HepG2 (cell line): ENCODE measurements at regions not wholly inside any gene's neighbourhood (a gene's known extent, or its start where the extent isn't known, plus 50 kb on each side); places are given as distances from the start of the nearest gene placed in this dataset.

Source experiments
- ATAC-seq: fragments of 200-7000 bp; cut with Tn5 transposase; 3 replicates; pipeline ENCODE4 v1.9.1; 2020; ENCODE audit warnings: mild to moderate bottlenecking, moderate library complexity
- BruUV-seq: library from RNA; stranded (reverse); fragments of 400-500 nt; replicated peaks from 2 replicates; lab custom pipeline; 2021; lab: Mats Ljungman, UMichigan
- CTCF ChIA-PET: fragments of 300-600 bp; formaldehyde crosslinking; extraction: SDS; loops from one replicate; lab custom pipeline; 2021; ENCODE audit warnings: low total read pairs, inconsistent platforms, low intra/inter-chr PET ratio; lab: Yijun Ruan, JAX
- POLR2A ChIA-PET: fragments of 350-600 bp; sonication (Branson Sonifier 250); formaldehyde crosslinking; loops from one replicate; lab custom pipeline; 2020; ENCODE audit warnings: antibody characterized with exemption, inconsistent platforms; lab: Yijun Ruan, JAX
- DNase-seq: peaks from one replicate; pipeline ENCODE4 v3.0.0-alpha.2; 2015; ENCODE audit warnings: low spot score
- FAIRE-seq: peaks from 3 replicates; lab custom pipeline; 2011; peaks lifted over from hg19 to GRCh38; lab: Jason Lieb, UNC
- H2AFZ ChIP-seq: one replicate; pipeline ENCODE4 v1.6.1; 2011; ENCODE audit warnings: low read length, inconsistent platforms
- H3K27ac ChIP-seq: fragments of 300-600 bp; 3 replicates; pipeline ENCODE4 v1.8.0; 2011; ENCODE audit warnings: mixed run types, mild to moderate bottlenecking, mixed read lengths, low read length, inconsistent platforms; ENCODE audit not compliant: insufficient read depth; ENCODE audit errors: extremely low read length
- H3K27me3 ChIP-seq, 2 experiments: fragments of 200-600 bp in 1 of 2; 2 replicates in 1 of 2; 3 replicates in 1 of 2; pipeline versions ENCODE4 v1.6.0 to v1.8.0; 2011; ENCODE audit warnings: low read length in 2 of 2, mild to moderate bottlenecking in 2 of 2, moderate library complexity in 2 of 2, inconsistent platforms in 1 of 2; ENCODE audit not compliant: insufficient read depth in 2 of 2, control insufficient read depth in 1 of 2
- H3K36me3 ChIP-seq, 2 experiments: fragments of 200-600 bp in 1 of 2; replicated peaks in 1 of 2; 2 replicates in 1 of 2; 3 replicates in 1 of 2; pipeline versions ENCODE4 v1.5.1 to v1.8.0; 2011; ENCODE audit warnings: low read length in 2 of 2, inconsistent platforms in 1 of 2; ENCODE audit not compliant: insufficient read depth in 2 of 2, control insufficient read depth in 1 of 2
- H3K4me1 ChIP-seq: 2 replicates; pipeline ENCODE4 v1.5.1; 2012; ENCODE audit warnings: low read length, inconsistent platforms; ENCODE audit not compliant: insufficient read depth
- H3K4me2 ChIP-seq: 2 replicates; pipeline ENCODE4 v1.6.0; 2011; ENCODE audit warnings: low read depth, low read length, inconsistent platforms
- H3K4me3 ChIP-seq, 3 experiments: fragments of 200-600 bp in 1 of 3; sonication (generic), shearing (Covaris generic) in 1 of 3; replicated peaks in 1 of 3; 2 replicates each; pipeline ENCODE4 v1.5.1; 2011 to 2016; ENCODE audit warnings: low read length in 3 of 3, inconsistent platforms in 2 of 3, low read depth in 2 of 3, mild to moderate bottlenecking in 2 of 3, control low read depth in 1 of 3, mixed read lengths in 1 of 3; ENCODE audit not compliant: insufficient read depth in 1 of 3
- H3K79me2 ChIP-seq: one replicate; pipeline ENCODE4 v1.6.1; 2011; ENCODE audit warnings: low read length, inconsistent platforms; ENCODE audit not compliant: insufficient read depth
- H3K9ac ChIP-seq: 2 replicates; pipeline ENCODE4 v1.6.0; 2011; ENCODE audit warnings: mild to moderate bottlenecking, low read depth, low read length, inconsistent platforms; ENCODE audit not compliant: insufficient read depth
- H3K9me3 ChIP-seq: 2 replicates; pipeline ENCODE4 v1.5.1; 2012; ENCODE audit warnings: mild to moderate bottlenecking, low read length
- H4K20me1 ChIP-seq: 2 replicates; pipeline ENCODE4 v1.6.0; 2011; ENCODE audit warnings: inconsistent platforms, mild to moderate bottlenecking, low read length, moderate library complexity; ENCODE audit not compliant: insufficient read depth
- CENPX ChIP-seq: sonication (generic); formaldehyde crosslinking; IDR thresholded peaks from 2 replicates; pipeline ENCODE4 v1.9.0; 2021; ENCODE audit warnings: mild to moderate bottlenecking, missing genetic modification reagents, moderate library complexity
- FIP1L1 ChIP-seq: fragments of 200-400 bp; formaldehyde crosslinking; IDR thresholded peaks from 2 replicates; pipeline ENCODE4 v1.6.1; 2018; ENCODE audit warnings: low read depth, mild to moderate bottlenecking, low read length, moderate library complexity, borderline replicate concordance; ENCODE audit not compliant: insufficient read depth
- KDM5A ChIP-seq: fragments of 200-600 bp; sonication (generic); IDR thresholded peaks from 2 replicates; pipeline ENCODE4 v1.7.0; 2018; ENCODE audit warnings: antibody characterized with exemption, mild to moderate bottlenecking, low read length, borderline replicate concordance
- ZNF724P ChIP-seq: sonication (generic); formaldehyde crosslinking; IDR thresholded peaks from 2 replicates; pipeline ENCODE4 v1.8.0; 2022; ENCODE audit warnings: missing genetic modification reagents, borderline replicate concordance
- WGBS: methylation state at CpG from one replicate; pipeline ENCODE4 v1.1.6; 2017; ENCODE audit warnings: low lambda C conversion rate; 5-methylcytosine and 5-hydroxymethylcytosine counted together
- in situ Hi-C: cut with HindIII; loops from 2 replicates; pipeline ENCODE4 v1.10.0; 2017; ENCODE audit warnings: low pct_unique_long_range_greater_than_20kb; ENCODE audit not compliant: extremely low pct_ligation_motif_present
- intact Hi-C: fragments of 100-400 bp; cut with micrococcal nuclease; formaldehyde crosslinking; loops from one replicate; pipeline ENCODE4 v1.10.0; 2022; ENCODE audit not compliant: unreplicated experiment
- TF ChIP-seq, protein P1 (sequence below): IDR thresholded peaks from 2 replicates; pipeline ENCODE4 v1.6.1; 2012; ENCODE audit warnings: inconsistent platforms
- TF ChIP-seq, protein P2 (sequence below): sonication (generic); formaldehyde crosslinking; IDR thresholded peaks from 2 replicates; pipeline ENCODE4 v1.5.0; 2020; ENCODE audit warnings: missing genetic modification reagents
- TF ChIP-seq, protein P3 (sequence below): sonication (generic); formaldehyde crosslinking; IDR thresholded peaks from 2 replicates; pipeline ENCODE4 v1.5.0; 2020; ENCODE audit warnings: mild to moderate bottlenecking, missing genetic modification reagents
- TF ChIP-seq, protein P4 (sequence below): sonication (generic); formaldehyde crosslinking; IDR thresholded peaks from 2 replicates; pipeline ENCODE4 v1.4.0; 2020; ENCODE audit warnings: mild to moderate bottlenecking, missing genetic modification reagents
- TF ChIP-seq, protein P5 (sequence below): fragments of 450-650 bp; IDR thresholded peaks from 2 replicates; pipeline ENCODE4 v1.6.1; 2017; ENCODE audit warnings: mild to moderate bottlenecking
- TF ChIP-seq, protein P6 (sequence below): sonication (generic); formaldehyde crosslinking; IDR thresholded peaks from 2 replicates; pipeline ENCODE4 v1.8.1; 2023; ENCODE audit warnings: missing genetic modification reagents, mild to moderate bottlenecking, borderline replicate concordance

DNA sequence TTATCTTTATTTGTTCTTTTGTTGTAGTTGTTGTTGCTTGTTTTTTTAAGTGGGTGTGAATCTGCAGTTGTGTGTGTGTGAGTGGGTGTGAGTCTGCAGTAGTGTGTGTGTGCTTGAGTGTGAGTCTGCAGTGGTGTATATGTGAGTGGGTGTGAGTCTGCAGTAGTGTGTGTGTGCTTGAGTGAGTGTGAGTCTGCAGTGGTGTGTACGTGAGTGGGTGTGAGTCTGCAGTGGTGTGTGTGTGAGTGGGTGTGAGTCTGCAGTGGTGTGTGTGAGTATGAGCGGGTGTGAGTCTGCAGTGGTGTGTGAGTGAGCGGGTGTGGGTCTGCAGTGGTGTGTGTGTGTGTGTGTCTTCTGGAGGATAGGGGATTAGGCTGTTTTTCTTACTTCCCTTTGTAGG, 1186.8 kb upstream of the SEL1L start:
- intact Hi-C loops = no loop called here
- POLR2A ChIA-PET = no interaction called here
- no peaks in the 10 kb centered on the region for H3K36me3 ChIP-seq
- no peak overlapping the region for H2AFZ ChIP-seq
- CTCF ChIA-PET = no interaction called here
- 0% methylated on average over 3 of the region's 3 CpGs for WGBS
- BruUV-seq = no TSS peak
- no peak overlapping the region for H3K27ac ChIP-seq
- H3K4me3 ChIP-seq = no peak overlapping the region
- H3K79me2 ChIP-seq = no peaks in the 10 kb centered on the region
- H3K4me2 ChIP-seq = no peak overlapping the region
- peaks cover 12% of the 10 kb centered on the region for H3K9me3 ChIP-seq
- in situ Hi-C loops = no loop called here
- H4K20me1 ChIP-seq = no peaks in the 10 kb centered on the region
- FAIRE-seq (no peak), ATAC-seq (no peak), DNase-seq (no peak)
- no peaks in the 10 kb centered on the region for H3K27me3 ChIP-seq
- no peak overlapping the region for H3K9ac ChIP-seq
- H3K4me1 ChIP-seq = no peaks in the 10 kb centered on the region
- TF ChIP-seq, protein P1, sequence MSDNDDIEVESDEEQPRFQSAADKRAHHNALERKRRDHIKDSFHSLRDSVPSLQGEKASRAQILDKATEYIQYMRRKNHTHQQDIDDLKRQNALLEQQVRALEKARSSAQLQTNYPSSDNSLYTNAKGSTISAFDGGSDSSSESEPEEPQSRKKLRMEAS = no peak
- TF ChIP-seq, protein P2, sequence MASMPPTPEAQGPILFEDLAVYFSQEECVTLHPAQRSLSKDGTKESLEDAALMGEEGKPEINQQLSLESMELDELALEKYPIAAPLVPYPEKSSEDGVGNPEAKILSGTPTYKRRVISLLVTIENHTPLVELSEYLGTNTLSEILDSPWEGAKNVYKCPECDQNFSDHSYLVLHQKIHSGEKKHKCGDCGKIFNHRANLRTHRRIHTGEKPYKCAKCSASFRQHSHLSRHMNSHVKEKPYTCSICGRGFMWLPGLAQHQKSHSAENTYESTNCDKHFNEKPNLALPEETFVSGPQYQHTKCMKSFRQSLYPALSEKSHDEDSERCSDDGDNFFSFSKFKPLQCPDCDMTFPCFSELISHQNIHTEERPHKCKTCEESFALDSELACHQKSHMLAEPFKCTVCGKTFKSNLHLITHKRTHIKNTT = no peak
- TF ChIP-seq, protein P3, sequence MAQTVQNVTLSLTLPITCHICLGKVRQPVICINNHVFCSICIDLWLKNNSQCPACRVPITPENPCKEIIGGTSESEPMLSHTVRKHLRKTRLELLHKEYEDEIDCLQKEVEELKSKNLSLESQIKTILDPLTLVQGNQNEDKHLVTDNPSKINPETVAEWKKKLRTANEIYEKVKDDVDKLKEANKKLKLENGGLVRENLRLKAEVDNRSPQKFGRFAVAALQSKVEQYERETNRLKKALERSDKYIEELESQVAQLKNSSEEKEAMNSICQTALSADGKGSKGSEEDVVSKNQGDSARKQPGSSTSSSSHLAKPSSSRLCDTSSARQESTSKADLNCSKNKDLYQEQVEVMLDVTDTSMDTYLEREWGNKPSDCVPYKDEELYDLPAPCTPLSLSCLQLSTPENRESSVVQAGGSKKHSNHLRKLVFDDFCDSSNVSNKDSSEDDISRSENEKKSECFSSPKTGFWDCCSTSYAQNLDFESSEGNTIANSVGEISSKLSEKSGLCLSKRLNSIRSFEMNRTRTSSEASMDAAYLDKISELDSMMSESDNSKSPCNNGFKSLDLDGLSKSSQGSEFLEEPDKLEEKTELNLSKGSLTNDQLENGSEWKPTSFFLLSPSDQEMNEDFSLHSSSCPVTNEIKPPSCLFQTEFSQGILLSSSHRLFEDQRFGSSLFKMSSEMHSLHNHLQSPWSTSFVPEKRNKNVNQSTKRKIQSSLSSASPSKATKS (CRISPR knock-in tag) = no peak
- TF ChIP-seq, protein P4, sequence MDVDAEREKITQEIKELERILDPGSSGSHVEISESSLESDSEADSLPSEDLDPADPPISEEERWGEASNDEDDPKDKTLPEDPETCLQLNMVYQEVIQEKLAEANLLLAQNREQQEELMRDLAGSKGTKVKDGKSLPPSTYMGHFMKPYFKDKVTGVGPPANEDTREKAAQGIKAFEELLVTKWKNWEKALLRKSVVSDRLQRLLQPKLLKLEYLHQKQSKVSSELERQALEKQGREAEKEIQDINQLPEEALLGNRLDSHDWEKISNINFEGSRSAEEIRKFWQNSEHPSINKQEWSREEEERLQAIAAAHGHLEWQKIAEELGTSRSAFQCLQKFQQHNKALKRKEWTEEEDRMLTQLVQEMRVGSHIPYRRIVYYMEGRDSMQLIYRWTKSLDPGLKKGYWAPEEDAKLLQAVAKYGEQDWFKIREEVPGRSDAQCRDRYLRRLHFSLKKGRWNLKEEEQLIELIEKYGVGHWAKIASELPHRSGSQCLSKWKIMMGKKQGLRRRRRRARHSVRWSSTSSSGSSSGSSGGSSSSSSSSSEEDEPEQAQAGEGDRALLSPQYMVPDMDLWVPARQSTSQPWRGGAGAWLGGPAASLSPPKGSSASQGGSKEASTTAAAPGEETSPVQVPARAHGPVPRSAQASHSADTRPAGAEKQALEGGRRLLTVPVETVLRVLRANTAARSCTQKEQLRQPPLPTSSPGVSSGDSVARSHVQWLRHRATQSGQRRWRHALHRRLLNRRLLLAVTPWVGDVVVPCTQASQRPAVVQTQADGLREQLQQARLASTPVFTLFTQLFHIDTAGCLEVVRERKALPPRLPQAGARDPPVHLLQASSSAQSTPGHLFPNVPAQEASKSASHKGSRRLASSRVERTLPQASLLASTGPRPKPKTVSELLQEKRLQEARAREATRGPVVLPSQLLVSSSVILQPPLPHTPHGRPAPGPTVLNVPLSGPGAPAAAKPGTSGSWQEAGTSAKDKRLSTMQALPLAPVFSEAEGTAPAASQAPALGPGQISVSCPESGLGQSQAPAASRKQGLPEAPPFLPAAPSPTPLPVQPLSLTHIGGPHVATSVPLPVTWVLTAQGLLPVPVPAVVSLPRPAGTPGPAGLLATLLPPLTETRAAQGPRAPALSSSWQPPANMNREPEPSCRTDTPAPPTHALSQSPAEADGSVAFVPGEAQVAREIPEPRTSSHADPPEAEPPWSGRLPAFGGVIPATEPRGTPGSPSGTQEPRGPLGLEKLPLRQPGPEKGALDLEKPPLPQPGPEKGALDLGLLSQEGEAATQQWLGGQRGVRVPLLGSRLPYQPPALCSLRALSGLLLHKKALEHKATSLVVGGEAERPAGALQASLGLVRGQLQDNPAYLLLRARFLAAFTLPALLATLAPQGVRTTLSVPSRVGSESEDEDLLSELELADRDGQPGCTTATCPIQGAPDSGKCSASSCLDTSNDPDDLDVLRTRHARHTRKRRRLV (CRISPR knock-in tag) = no peak
- TF ChIP-seq KDM5A (no peak), FIP1L1 (no peak), ZNF724P (no peak), CENPX (CRISPR knock-in tag) (no peak)
- TF ChIP-seq, protein P5, sequence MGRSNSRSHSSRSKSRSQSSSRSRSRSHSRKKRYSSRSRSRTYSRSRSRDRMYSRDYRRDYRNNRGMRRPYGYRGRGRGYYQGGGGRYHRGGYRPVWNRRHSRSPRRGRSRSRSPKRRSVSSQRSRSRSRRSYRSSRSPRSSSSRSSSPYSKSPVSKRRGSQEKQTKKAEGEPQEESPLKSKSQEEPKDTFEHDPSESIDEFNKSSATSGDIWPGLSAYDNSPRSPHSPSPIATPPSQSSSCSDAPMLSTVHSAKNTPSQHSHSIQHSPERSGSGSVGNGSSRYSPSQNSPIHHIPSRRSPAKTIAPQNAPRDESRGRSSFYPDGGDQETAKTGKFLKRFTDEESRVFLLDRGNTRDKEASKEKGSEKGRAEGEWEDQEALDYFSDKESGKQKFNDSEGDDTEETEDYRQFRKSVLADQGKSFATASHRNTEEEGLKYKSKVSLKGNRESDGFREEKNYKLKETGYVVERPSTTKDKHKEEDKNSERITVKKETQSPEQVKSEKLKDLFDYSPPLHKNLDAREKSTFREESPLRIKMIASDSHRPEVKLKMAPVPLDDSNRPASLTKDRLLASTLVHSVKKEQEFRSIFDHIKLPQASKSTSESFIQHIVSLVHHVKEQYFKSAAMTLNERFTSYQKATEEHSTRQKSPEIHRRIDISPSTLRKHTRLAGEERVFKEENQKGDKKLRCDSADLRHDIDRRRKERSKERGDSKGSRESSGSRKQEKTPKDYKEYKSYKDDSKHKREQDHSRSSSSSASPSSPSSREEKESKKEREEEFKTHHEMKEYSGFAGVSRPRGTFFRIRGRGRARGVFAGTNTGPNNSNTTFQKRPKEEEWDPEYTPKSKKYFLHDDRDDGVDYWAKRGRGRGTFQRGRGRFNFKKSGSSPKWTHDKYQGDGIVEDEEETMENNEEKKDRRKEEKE = no peak
- TF ChIP-seq, protein P6, sequence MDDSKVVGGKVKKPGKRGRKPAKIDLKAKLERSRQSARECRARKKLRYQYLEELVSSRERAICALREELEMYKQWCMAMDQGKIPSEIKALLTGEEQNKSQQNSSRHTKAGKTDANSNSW (CRISPR knock-in tag) = no peak
